K562 (cell line): ENCODE measurements at regions not wholly inside any gene's neighbourhood (a gene's known extent, or its start where the extent isn't known, plus 50 kb on each side); places are given as distances from the start of the nearest gene placed in this dataset.
"Not testable (repeated sequence)": the region's sequence is repeated elsewhere in the genome, so short reads cannot be mapped to it uniquely, and the experiment has no call there.

Experiments
- ATAC-seq: fragments of 200-7000 bp; cut with Tn5 transposase; 3 replicates; pipeline ENCODE4 v1.9.1; 2020; ENCODE audit warnings: moderate library complexity
- BruUV-seq: library from RNA; stranded (reverse); fragments of 400-500 nt; replicated peaks from 2 replicates; lab custom pipeline; 2021; lab: Mats Ljungman, UMichigan
- CTCF ChIA-PET: fragments of 300-600 bp; formaldehyde crosslinking; extraction: SDS; loops from one replicate; lab custom pipeline; 2021; ENCODE audit warnings: low intra/inter-chr PET ratio; lab: Yijun Ruan, JAX
- POLR2A ChIA-PET: fragments of 300-600, 350-650 bp; sonication (Branson Sonifier 250); formaldehyde crosslinking; extraction: SDS; loops from one replicate; lab custom pipeline; 2021; ENCODE audit warnings: antibody characterized with exemption, inconsistent platforms; lab: Yijun Ruan, JAX
- DNase-seq, 4 experiments: peaks; one replicate each; pipeline versions ENCODE4 v3.0.0 to v3.0.0-alpha.2; 2011 to 2018; ENCODE audit warnings: low spot score in 3 of 4, mixed read lengths in 3 of 4; ENCODE audit errors: extremely low read depth in 1 of 4
- FAIRE-seq: peaks from 2 replicates; lab custom pipeline; 2011; peaks lifted over from hg19 to GRCh38; lab: Jason Lieb, UNC
- H2AFZ ChIP-seq: 2 replicates; pipeline ENCODE4 v1.6.0; 2011; ENCODE audit warnings: low read depth, low read length, control low read depth, inconsistent platforms
- H3K27ac ChIP-seq: fragments of 200-600 bp; 3 replicates; pipeline ENCODE4 v1.8.0; 2011; ENCODE audit warnings: low read depth, mild to moderate bottlenecking, control low read depth, inconsistent platforms, low read length, moderate library complexity, mixed read lengths; ENCODE audit errors: extremely low read depth
- H3K27me3 ChIP-seq, 2 experiments: fragments of 300-600 bp in 1 of 2; 2 replicates in 1 of 2; 3 replicates in 1 of 2; pipeline versions ENCODE4 v1.6.0 to v1.8.0; 2011; ENCODE audit warnings: inconsistent platforms in 2 of 2, low read length in 2 of 2, mild to moderate bottlenecking in 1 of 2, mixed read lengths in 1 of 2, moderate library complexity in 1 of 2; ENCODE audit not compliant: control insufficient read depth in 2 of 2, insufficient read depth in 2 of 2
- H3K36me3 ChIP-seq: fragments of 300-600 bp; 3 replicates; pipeline ENCODE4 v1.8.0; 2011; ENCODE audit warnings: mild to moderate bottlenecking, low read length, inconsistent platforms; ENCODE audit not compliant: control insufficient read depth, insufficient read depth
- H3K4me1 ChIP-seq, 2 experiments: fragments of 200-600 bp in 1 of 2; replicated peaks in 1 of 2; 2 replicates in 1 of 2; 3 replicates in 1 of 2; pipeline versions ENCODE4 v1.5.1 to v1.8.0; 2011; ENCODE audit warnings: inconsistent platforms in 2 of 2, low read length in 2 of 2, mild to moderate bottlenecking in 1 of 2, mixed read lengths in 1 of 2, moderate library complexity in 1 of 2; ENCODE audit not compliant: control insufficient read depth in 2 of 2, insufficient read depth in 2 of 2
- H3K4me2 ChIP-seq: 2 replicates; pipeline ENCODE4 v1.6.1; 2011; ENCODE audit warnings: low read length, control low read depth, inconsistent platforms, mixed read lengths; ENCODE audit not compliant: insufficient read depth
- H3K4me3 ChIP-seq: fragments of 200-600 bp; sonication (generic), shearing (Covaris generic); 2 replicates; pipeline ENCODE4 v1.5.1; 2016; ENCODE audit warnings: control low read depth, inconsistent platforms
- H3K79me2 ChIP-seq: fragments of 200-600 bp; 3 replicates; pipeline ENCODE4 v1.8.0; 2011; ENCODE audit warnings: low read length, inconsistent platforms; ENCODE audit not compliant: control insufficient read depth, insufficient read depth
- H3K9ac ChIP-seq, 2 experiments: 2 replicates each; pipeline versions ENCODE4 v1.6.0 to v1.6.1; 2011; ENCODE audit warnings: low read depth in 2 of 2, low read length in 2 of 2, control low read depth in 1 of 2, inconsistent platforms in 1 of 2, mild to moderate bottlenecking in 1 of 2, mixed read lengths in 1 of 2; ENCODE audit not compliant: insufficient read depth in 1 of 2
- H3K9me1 ChIP-seq: one replicate; pipeline ENCODE4 v1.6.0; 2011; ENCODE audit warnings: inconsistent platforms, mild to moderate bottlenecking, low read length, moderate library complexity; ENCODE audit not compliant: control insufficient read depth, insufficient read depth
- H3K9me3 ChIP-seq: replicated peaks from 2 replicates; pipeline ENCODE4 v1.5.1; 2011; ENCODE audit warnings: low read depth, low read length, inconsistent platforms; ENCODE audit not compliant: control insufficient read depth, insufficient read depth
- H4K20me1 ChIP-seq: replicated peaks from 2 replicates; pipeline ENCODE4 v1.6.1; 2011; ENCODE audit warnings: low read length, inconsistent platforms, mixed read lengths; ENCODE audit not compliant: control insufficient read depth, insufficient read depth
- CTCF ChIP-seq, 3 experiments: IDR thresholded peaks in 2 of 3; conservative IDR thresholded peaks in 1 of 3; 2 replicates each; pipeline ENCODE4 v1.5.1; 2011 to 2012; ENCODE audit warnings: low read length in 3 of 3, mild to moderate bottlenecking in 3 of 3, control low read depth in 2 of 3, improper control_type of control experiment in 1 of 3, inconsistent platforms in 1 of 3, low read depth in 1 of 3, mixed read lengths in 1 of 3, moderate library complexity in 1 of 3; ENCODE audit not compliant: insufficient read depth in 2 of 3
- EP300 ChIP-seq: IDR thresholded peaks from 2 replicates; pipeline ENCODE4 v1.6.1; 2012; ENCODE audit warnings: low read length, improper control_type of control experiment
- FOXA1 ChIP-seq: fragments of 450-650 bp; IDR thresholded peaks from 2 replicates; pipeline ENCODE4 v1.6.1; 2016; ENCODE audit warnings: mild to moderate bottlenecking, borderline replicate concordance
- HCFC1 ChIP-seq: IDR thresholded peaks from 2 replicates; pipeline ENCODE4 v1.6.1; 2012; ENCODE audit warnings: low read depth, low read length, improper control_type of control experiment
- SP1 ChIP-seq: sonication (generic); formaldehyde crosslinking; IDR thresholded peaks from 2 replicates; pipeline ENCODE4 v1.8.1; 2022; ENCODE audit warnings: mild to moderate bottlenecking, missing genetic modification reagents
- TCF3 ChIP-seq: sonication (generic); formaldehyde crosslinking; IDR thresholded peaks from 2 replicates; pipeline ENCODE4 v1.4.0; 2020; ENCODE audit warnings: mild to moderate bottlenecking, missing genetic modification reagents
- TFAP4 ChIP-seq: sonication (generic); formaldehyde crosslinking; IDR thresholded peaks from 2 replicates; pipeline ENCODE4 v1.8.0; 2022; ENCODE audit warnings: missing genetic modification reagents, mild to moderate bottlenecking, moderate library complexity, borderline replicate concordance
- ZNF12 ChIP-seq: sonication (generic); formaldehyde crosslinking; IDR thresholded peaks from 2 replicates; pipeline ENCODE4 v1.4.0; 2020; ENCODE audit warnings: mild to moderate bottlenecking, missing genetic modification reagents
- ZNF277 ChIP-seq: fragments of 250-450 bp; sonication (Bioruptor Pico); IDR thresholded peaks from 2 replicates; pipeline ENCODE4 v1.8.0; 2022; ENCODE audit warnings: inconsistent platforms, mild to moderate bottlenecking, moderate library complexity, borderline replicate concordance
- WGBS: fragments of 100-300 bp; shearing (Covaris generic); methylation state at CpG from one replicate; pipeline ENCODE4 v1.1.6; 2016; ENCODE audit warnings: low coverage, mixed read lengths; ENCODE audit not compliant: insufficient coverage; ENCODE audit errors: missing lambda C conversion rate; 5-methylcytosine and 5-hydroxymethylcytosine counted together
- in situ Hi-C: fragments of 300-500 bp; cut with MboI; formaldehyde crosslinking; loops from 4 replicates; pipeline ENCODE4 v1.15.0; 2018; ENCODE audit warnings: inconsistent platforms, mixed read lengths
- intact Hi-C: fragments of 100-400 bp; cut with micrococcal nuclease; formaldehyde crosslinking; loops from 2 replicates; pipeline ENCODE4 v1.14.2; 2022

- TF ChIP-seq TFAP4 (CRISPR knock-in tag) = no peak
- no peak for TF ChIP-seq EP300
- no peak for TF ChIP-seq FOXA1
Observed at GRCh38 chr7:69114374-69114773, 483.9 kb upstream of the AUTS2 start (continued).

GRCh38 chr7:69115788-69116187, 482.5 kb upstream of the AUTS2 start:
- no peak overlapping the region for H2AFZ ChIP-seq
- intact Hi-C loops = no loop called here
- no TSS peak for BruUV-seq
- no peak for ATAC-seq
- no peaks in the 10 kb centered on the region for H3K4me1 ChIP-seq
- no peaks in the 10 kb centered on the region for H3K9me3 ChIP-seq
- no peak overlapping the region for H3K9ac ChIP-seq
- H3K4me2 ChIP-seq = no peak overlapping the region
- no peak for DNase-seq
- H3K27me3 ChIP-seq = no peaks in the 10 kb centered on the region
- no peak for FAIRE-seq
- CTCF ChIA-PET = no interaction called here
- no peaks in the 10 kb centered on the region for H3K9me1 ChIP-seq
- in situ Hi-C loops = no loop called here
- TF ChIP-seq TCF3 (CRISPR knock-in tag) = no peak
- TF ChIP-seq ZNF277 (CRISPR knock-in tag) = no peak
- TF ChIP-seq SP1 = no peak
- no peak for TF ChIP-seq HCFC1
- TF ChIP-seq CTCF (IDR thresholded peaks at IDR 0.05 in 2 of 3, conservative IDR thresholded peaks at IDR 0.05 in 1 of 3; ENCODE audit: insufficient read depth in 2 of 3, low read depth in 1 of 3, low read length in 3 of 3) = no peak
- no peak for TF ChIP-seq ZNF12 (CRISPR knock-in tag)
- TF ChIP-seq, all 486 proteins: peak for 0
- Histone ChIP-seq H3K27ac (no peak overlapping the region), H3K4me3 (no peak overlapping the region), H3K36me3 (no peaks in the 10 kb centered on the region), H4K20me1 (0 out of 2 replicates have a peak, but pooled peaks cover 3% of the 10 kb centered on the region), H3K79me2 (no peaks in the 10 kb centered on the region)
- 0% methylated on average over 3 of the region's 3 CpGs for WGBS
- POLR2A ChIA-PET = no interaction called here

- 0% methylated on average over 4 of the region's 4 CpGs for WGBS
- H3K9me3 ChIP-seq, H3K27me3 ChIP-seq, H3K4me2 ChIP-seq, H3K4me1 ChIP-seq, H3K79me2 ChIP-seq, H3K9ac ChIP-seq, BruUV-seq, H4K20me1 ChIP-seq, ATAC-seq, CTCF ChIA-PET, H3K27ac ChIP-seq, FAIRE-seq, H3K36me3 ChIP-seq, H3K9me1 ChIP-seq, POLR2A ChIA-PET, DNase-seq, H3K4me3 ChIP-seq, H2AFZ ChIP-seq, in situ Hi-C loops, intact Hi-C loops: not testable (repeated sequence)
Observed at GRCh38 chr7:69116196-69116595, 482.1 kb upstream of the AUTS2 start.
